ENCODE measurements at regions not wholly inside any gene's neighbourhood (a gene's known extent, or its start where the extent isn't known, plus 50 kb on each side); places are given as distances from the start of the nearest gene placed in this dataset.

DNA sequence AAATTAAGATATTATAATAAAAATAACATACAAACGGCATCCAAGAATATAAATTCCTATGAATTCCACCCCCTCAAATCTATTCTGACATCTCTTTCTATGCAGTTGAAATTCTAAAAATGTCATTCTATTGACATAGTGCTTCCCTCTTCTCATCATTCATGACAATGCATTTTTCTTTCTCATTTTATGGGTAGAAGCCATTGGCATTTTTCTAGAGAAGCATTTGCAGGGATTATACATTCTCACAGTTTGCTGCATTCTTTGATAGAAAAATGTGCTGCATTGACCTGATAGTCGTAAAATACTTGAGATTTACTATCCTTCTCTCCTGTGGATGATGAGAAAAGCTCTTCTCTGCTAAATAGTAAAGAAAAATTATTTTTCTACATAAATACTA lies 760.9 kb upstream of the ACO1 start:
- no peak overlapping the region for H3K4me3 ChIP-seq (ENCODE audit: low read depth, low read length)
- TF ChIP-seq, protein P1, sequence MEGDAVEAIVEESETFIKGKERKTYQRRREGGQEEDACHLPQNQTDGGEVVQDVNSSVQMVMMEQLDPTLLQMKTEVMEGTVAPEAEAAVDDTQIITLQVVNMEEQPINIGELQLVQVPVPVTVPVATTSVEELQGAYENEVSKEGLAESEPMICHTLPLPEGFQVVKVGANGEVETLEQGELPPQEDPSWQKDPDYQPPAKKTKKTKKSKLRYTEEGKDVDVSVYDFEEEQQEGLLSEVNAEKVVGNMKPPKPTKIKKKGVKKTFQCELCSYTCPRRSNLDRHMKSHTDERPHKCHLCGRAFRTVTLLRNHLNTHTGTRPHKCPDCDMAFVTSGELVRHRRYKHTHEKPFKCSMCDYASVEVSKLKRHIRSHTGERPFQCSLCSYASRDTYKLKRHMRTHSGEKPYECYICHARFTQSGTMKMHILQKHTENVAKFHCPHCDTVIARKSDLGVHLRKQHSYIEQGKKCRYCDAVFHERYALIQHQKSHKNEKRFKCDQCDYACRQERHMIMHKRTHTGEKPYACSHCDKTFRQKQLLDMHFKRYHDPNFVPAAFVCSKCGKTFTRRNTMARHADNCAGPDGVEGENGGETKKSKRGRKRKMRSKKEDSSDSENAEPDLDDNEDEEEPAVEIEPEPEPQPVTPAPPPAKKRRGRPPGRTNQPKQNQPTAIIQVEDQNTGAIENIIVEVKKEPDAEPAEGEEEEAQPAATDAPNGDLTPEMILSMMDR (IDR thresholded peaks at IDR 0.05; ENCODE audit: borderline replicate concordance, insufficient read depth, low read depth, low read length) = no peak

- TF ChIP-seq, protein P1 (IDR thresholded peaks at IDR 0.05; ENCODE audit: borderline replicate concordance, insufficient read depth, low read depth, low read length) = no peak
- no peak overlapping the region for H3K4me3 ChIP-seq (ENCODE audit: low read depth, low read length)
Measured at GRCh38 chr9:31629292-31629691, 755.2 kb upstream of the ACO1 start.

DNA sequence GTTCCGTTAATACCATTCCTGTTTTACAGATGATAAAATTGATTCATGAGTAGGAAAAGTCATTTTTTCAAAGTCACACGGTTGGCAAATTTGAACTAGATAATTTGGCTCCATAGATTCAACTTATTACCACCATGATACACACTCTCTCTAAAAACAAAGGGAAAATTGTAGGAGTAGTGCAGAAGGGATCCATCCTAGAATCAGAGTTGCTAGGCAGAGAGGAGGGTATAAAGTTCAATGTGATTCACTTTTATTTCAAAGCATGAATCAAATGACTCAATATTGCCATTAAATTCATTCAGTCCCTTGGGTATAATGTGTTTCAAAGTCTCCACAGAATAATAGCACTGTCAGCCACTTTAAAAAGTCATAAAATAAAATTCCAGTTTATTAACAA lies 747.2 kb upstream of the ACO1 start:
- H3K4me3 ChIP-seq (ENCODE audit: low read depth, low read length) = no peak overlapping the region
- TF ChIP-seq, protein P1 (IDR thresholded peaks at IDR 0.05; ENCODE audit: borderline replicate concordance, insufficient read depth, low read depth, low read length) = no peak

DNA sequence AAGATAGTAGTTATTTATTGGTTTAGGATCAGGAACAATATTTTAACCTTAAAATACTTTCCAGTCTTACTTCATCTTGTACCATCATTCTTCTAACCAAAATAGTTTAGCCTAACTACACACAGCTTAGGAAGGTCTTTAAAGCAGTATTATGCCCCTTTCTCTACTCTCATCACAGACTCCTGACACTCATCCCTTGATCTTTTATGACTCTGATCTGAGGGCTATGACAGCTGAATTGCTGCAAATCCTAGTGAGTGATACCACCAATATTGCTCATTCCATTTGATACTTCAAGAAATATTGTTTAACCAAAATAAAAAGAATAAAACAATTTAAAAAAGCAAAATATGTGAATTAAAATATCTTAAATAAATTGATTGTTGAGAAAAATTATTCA lies 746.6 kb upstream of the ACO1 start:
- no peak overlapping the region for H3K4me3 ChIP-seq (ENCODE audit: low read depth, low read length)
- TF ChIP-seq, protein P1 (IDR thresholded peaks at IDR 0.05; ENCODE audit: borderline replicate concordance, insufficient read depth, low read depth, low read length) = no peak

- TF ChIP-seq, protein P1 (IDR thresholded peaks at IDR 0.05; ENCODE audit: borderline replicate concordance, insufficient read depth, low read depth, low read length) = no peak
- no peak overlapping the region for H3K4me3 ChIP-seq (ENCODE audit: low read depth, low read length)
Measured at GRCh38 chr9:31639451-31639850, 745.0 kb upstream of the ACO1 start.

DNA sequence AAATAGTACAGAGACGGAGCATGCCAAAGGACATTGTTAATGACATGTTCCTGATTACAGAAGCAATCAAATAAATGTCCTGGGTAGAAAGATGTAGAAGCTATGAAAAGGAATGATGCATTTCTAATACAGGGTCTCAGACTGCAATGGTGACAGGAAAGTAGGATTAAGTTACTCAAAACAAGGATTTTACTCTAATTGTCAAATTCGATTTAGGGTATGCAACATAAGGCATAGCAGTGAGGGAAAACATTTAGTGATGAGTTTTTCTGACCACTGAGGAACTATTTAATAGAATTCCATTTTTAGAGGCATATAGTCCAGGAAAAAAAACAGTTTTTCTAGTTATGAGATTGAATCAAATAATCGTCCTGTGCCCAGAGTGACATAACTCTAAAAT lies 715.1 kb upstream of the ACO1 start:
- H3K4me3 ChIP-seq (ENCODE audit: low read depth, low read length) = no peak overlapping the region
- TF ChIP-seq, protein P1 (IDR thresholded peaks at IDR 0.05; ENCODE audit: borderline replicate concordance, insufficient read depth, low read depth, low read length) = no peak

GRCh38 chr9:31671011-31671410 lies 713.4 kb upstream of the ACO1 start:
- H3K4me3 ChIP-seq (ENCODE audit: low read depth, low read length) = no peak overlapping the region
- TF ChIP-seq, protein P1 (IDR thresholded peaks at IDR 0.05; ENCODE audit: borderline replicate concordance, insufficient read depth, low read depth, low read length) = no peak

Data from GM12875 (cell line).